ENCODE measurements at regions not wholly inside any gene's neighbourhood (a gene's known extent, or its start where the extent isn't known, plus 50 kb on each side); places are given as distances from the start of the nearest gene placed in this dataset.

GRCh38 chr6:164836486-164836885 is 472.9 kb downstream of the C6orf118 start:
- H3K79me2 ChIP-seq (replicated peaks; ENCODE audit: insufficient read depth, low read length): no peaks in the 10 kb centered on the region
- no peak overlapping the region for H3K4me3 ChIP-seq (ENCODE audit: low read length)
- no peaks in the 10 kb centered on the region for H3K27me3 ChIP-seq (ENCODE audit: insufficient read depth, low read depth, low read length)
- no peak overlapping the region for H3K4me2 ChIP-seq (ENCODE audit: low read length)
- no peaks in the 10 kb centered on the region for H3F3A ChIP-seq (ENCODE audit: insufficient read depth, low read length, poor library complexity, severe bottlenecking)
- no peak for TF ChIP-seq POLR2AphosphoS5 (IDR thresholded peaks at IDR 0.05)
- no peak overlapping the region for H3K27ac ChIP-seq (ENCODE audit: low read length)
- H3K9me2 ChIP-seq (ENCODE audit: insufficient read depth, low read length): no peaks in the 10 kb centered on the region
- no peak overlapping the region for H2AFZ ChIP-seq (ENCODE audit: low read depth, low read length)
- H3K9me3 ChIP-seq (ENCODE audit: low read length): no peaks in the 10 kb centered on the region
- H4K20me1 ChIP-seq (ENCODE audit: insufficient read depth): no peaks in the 10 kb centered on the region
- H3K36me3 ChIP-seq (ENCODE audit: insufficient read depth, low read length): no peaks in the 10 kb centered on the region
- H3K9ac ChIP-seq (ENCODE audit: low read length): no peak overlapping the region

DNA sequence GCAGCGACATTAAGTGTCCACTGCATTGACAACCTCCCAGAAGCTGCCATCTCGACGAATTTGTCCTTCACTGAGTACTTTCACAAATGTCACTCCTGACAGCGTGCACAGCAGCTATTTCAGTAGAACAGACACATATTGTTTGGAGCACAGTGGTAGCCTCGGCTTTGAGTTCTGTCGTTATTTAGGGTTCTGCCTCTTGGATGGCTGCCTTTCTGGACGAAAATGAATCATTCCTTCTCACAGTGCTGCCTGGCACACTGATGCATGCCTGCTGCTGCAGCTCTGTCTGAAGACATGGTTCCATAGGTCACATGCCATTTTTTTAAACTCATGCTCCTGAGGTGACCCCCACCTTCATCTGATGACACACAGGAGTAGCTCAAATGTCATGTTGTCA is 477.0 kb downstream of the C6orf118 start:
- no peaks in the 10 kb centered on the region for H3K9me2 ChIP-seq (ENCODE audit: insufficient read depth, low read length)
- no peak for TF ChIP-seq EZH2 (IDR thresholded peaks at IDR 0.05; ENCODE audit: borderline replicate concordance, insufficient read depth, low read length, poor library complexity, severe bottlenecking)
- TF ChIP-seq EP300 (conservative IDR thresholded peaks at IDR 0.05; ENCODE audit: poor library complexity, severe bottlenecking): peak; percentile 92
- TF ChIP-seq POLR2AphosphoS5 (IDR thresholded peaks at IDR 0.05): peak; percentile 54
- H3K36me3 ChIP-seq (ENCODE audit: insufficient read depth, low read length): no peaks in the 10 kb centered on the region
- H3K27ac ChIP-seq (ENCODE audit: low read length): peak overlapping the region; percentile 6
- no peaks in the 10 kb centered on the region for H4K20me1 ChIP-seq (ENCODE audit: insufficient read depth)
- H2AFZ ChIP-seq (ENCODE audit: low read depth, low read length): no peak overlapping the region
- no peaks in the 10 kb centered on the region for H3K79me2 ChIP-seq (replicated peaks; ENCODE audit: insufficient read depth, low read length)
- no peak overlapping the region for H3K4me3 ChIP-seq (ENCODE audit: low read length)
- H3F3A ChIP-seq (ENCODE audit: insufficient read depth, low read length, poor library complexity, severe bottlenecking): no peaks in the 10 kb centered on the region
- H3K27me3 ChIP-seq (ENCODE audit: insufficient read depth, low read depth, low read length): no peaks in the 10 kb centered on the region
- H3K9me3 ChIP-seq (ENCODE audit: low read length): no peaks in the 10 kb centered on the region
- H3K9ac ChIP-seq (ENCODE audit: low read length): no peak overlapping the region
- no peak overlapping the region for H3K4me2 ChIP-seq (ENCODE audit: low read length)

DNA sequence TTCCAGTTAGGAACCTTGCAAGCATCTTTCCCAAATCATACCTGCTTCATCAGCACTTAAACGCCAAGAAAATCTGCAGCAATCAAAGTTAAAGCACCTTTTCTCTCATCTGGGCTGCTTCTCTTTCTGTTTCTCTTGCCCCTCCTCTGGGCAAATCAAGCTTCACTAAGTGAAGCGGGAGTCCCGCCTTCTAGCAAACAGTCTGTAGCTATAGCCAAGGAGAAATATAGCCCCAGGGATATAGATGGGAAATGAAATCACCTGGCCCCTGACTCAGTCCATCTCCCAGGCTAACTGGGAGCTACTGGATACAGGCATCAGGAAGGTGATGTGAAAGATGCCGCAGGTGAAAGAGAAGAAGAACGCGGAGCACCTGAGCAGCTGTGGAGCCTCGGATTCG is 481.9 kb downstream of the C6orf118 start:
- H2AFZ ChIP-seq (ENCODE audit: low read depth, low read length): no peak overlapping the region
- H3F3A ChIP-seq (ENCODE audit: insufficient read depth, low read length, poor library complexity, severe bottlenecking): no peaks in the 10 kb centered on the region
- H3K79me2 ChIP-seq (replicated peaks; ENCODE audit: insufficient read depth, low read length): no peaks in the 10 kb centered on the region
- H3K9ac ChIP-seq (ENCODE audit: low read length): no peak overlapping the region
- no peak overlapping the region for H3K4me3 ChIP-seq (ENCODE audit: low read length)
- H3K9me2 ChIP-seq (ENCODE audit: insufficient read depth, low read length): no peaks in the 10 kb centered on the region
- no peak overlapping the region for H3K27ac ChIP-seq (ENCODE audit: low read length)
- no peak overlapping the region for H3K4me2 ChIP-seq (ENCODE audit: low read length)
- no peaks in the 10 kb centered on the region for H3K36me3 ChIP-seq (ENCODE audit: insufficient read depth, low read length)
- no peaks in the 10 kb centered on the region for H4K20me1 ChIP-seq (ENCODE audit: insufficient read depth)
- TF ChIP-seq TAF1 (IDR thresholded peaks at IDR 0.05; ENCODE audit: low read depth): no peak
- TF ChIP-seq EP300 (conservative IDR thresholded peaks at IDR 0.05; ENCODE audit: poor library complexity, severe bottlenecking): no peak
- TF ChIP-seq EZH2 (IDR thresholded peaks at IDR 0.05; ENCODE audit: borderline replicate concordance, insufficient read depth, low read length, poor library complexity, severe bottlenecking): no peak
- TF ChIP-seq, protein P1, sequence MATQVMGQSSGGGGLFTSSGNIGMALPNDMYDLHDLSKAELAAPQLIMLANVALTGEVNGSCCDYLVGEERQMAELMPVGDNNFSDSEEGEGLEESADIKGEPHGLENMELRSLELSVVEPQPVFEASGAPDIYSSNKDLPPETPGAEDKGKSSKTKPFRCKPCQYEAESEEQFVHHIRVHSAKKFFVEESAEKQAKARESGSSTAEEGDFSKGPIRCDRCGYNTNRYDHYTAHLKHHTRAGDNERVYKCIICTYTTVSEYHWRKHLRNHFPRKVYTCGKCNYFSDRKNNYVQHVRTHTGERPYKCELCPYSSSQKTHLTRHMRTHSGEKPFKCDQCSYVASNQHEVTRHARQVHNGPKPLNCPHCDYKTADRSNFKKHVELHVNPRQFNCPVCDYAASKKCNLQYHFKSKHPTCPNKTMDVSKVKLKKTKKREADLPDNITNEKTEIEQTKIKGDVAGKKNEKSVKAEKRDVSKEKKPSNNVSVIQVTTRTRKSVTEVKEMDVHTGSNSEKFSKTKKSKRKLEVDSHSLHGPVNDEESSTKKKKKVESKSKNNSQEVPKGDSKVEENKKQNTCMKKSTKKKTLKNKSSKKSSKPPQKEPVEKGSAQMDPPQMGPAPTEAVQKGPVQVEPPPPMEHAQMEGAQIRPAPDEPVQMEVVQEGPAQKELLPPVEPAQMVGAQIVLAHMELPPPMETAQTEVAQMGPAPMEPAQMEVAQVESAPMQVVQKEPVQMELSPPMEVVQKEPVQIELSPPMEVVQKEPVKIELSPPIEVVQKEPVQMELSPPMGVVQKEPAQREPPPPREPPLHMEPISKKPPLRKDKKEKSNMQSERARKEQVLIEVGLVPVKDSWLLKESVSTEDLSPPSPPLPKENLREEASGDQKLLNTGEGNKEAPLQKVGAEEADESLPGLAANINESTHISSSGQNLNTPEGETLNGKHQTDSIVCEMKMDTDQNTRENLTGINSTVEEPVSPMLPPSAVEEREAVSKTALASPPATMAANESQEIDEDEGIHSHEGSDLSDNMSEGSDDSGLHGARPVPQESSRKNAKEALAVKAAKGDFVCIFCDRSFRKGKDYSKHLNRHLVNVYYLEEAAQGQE (IDR thresholded peaks at IDR 0.05; ENCODE audit: borderline replicate concordance): no peak
- no peak for TF ChIP-seq RAD21 (conservative IDR thresholded peaks at IDR 0.05)
- TF ChIP-seq POLR2AphosphoS5 (IDR thresholded peaks at IDR 0.05): no peak
- no peak for TF ChIP-seq SMC3 (conservative IDR thresholded peaks at IDR 0.05; ENCODE audit: poor library complexity)
- no peak for TF ChIP-seq MXI1 (conservative IDR thresholded peaks at IDR 0.05; ENCODE audit: poor library complexity, severe bottlenecking)
- TF ChIP-seq CTCF (IDR thresholded peaks at IDR 0.05; ENCODE audit: poor library complexity, severe bottlenecking): no peak
- no peaks in the 10 kb centered on the region for H3K27me3 ChIP-seq (ENCODE audit: insufficient read depth, low read depth, low read length)
- H3K9me3 ChIP-seq (ENCODE audit: low read length): no peaks in the 10 kb centered on the region

Measured in neural cell (in vitro differentiated cells).